HEK293T (cell line): ENCODE measurements at regions not wholly inside any gene's neighbourhood (a gene's known extent, or its start where the extent isn't known, plus 50 kb on each side); places are given as distances from the start of the nearest gene placed in this dataset.

ENCODE experiments used
- FOXM1 ChIP-seq: fragments of 450-650 bp; IDR thresholded peaks from 2 replicates; pipeline ENCODE4 v1.6.1; 2017; ENCODE audit warnings: mild to moderate bottlenecking, borderline replicate concordance
- L3MBTL2 ChIP-seq: fragments of 450-650 bp; conservative IDR thresholded peaks from 2 replicates; pipeline ENCODE4 v1.6.1; 2016; ENCODE audit warnings: mild to moderate bottlenecking
- PKNOX1 ChIP-seq: fragments of 450-650 bp; IDR thresholded peaks from 2 replicates; pipeline ENCODE4 v1.6.1; 2016
- SP1 ChIP-seq: fragments of 450-650 bp; IDR thresholded peaks from 2 replicates; pipeline ENCODE4 v1.6.1; 2017
- SUZ12 ChIP-seq: fragments of 450-650 bp; IDR thresholded peaks from 2 replicates; pipeline ENCODE4 v1.6.1; 2016; ENCODE audit warnings: mild to moderate bottlenecking

GRCh38 chr4:182169987-182170386 is 73.2 kb upstream of the TENM3 start:
- TF ChIP-seq FOXM1 (no peak), L3MBTL2 (no peak), SP1 (no peak), PKNOX1 (no peak), SUZ12 (no peak)
